ENCODE measurements at regions not wholly inside any gene's neighbourhood (a gene's known extent, or its start where the extent isn't known, plus 50 kb on each side); places are given as distances from the start of the nearest gene placed in this dataset.

GRCh38 chr16:85457366-85457765, 155.8 kb upstream of the GSE1 start:
- DNase-seq (ENCODE audit: low spot score): peak; percentile 63

GRCh38 chr16:85458968-85459367, 154.2 kb upstream of the GSE1 start:
- no peak for DNase-seq (ENCODE audit: low spot score)

- no peak for DNase-seq (ENCODE audit: low spot score)
These were observed 153.4 kb upstream of the GSE1 start for GRCh38 chr16:85459529-85460251.

GRCh38 chr16:85460252-85461021, 152.7 kb upstream of the GSE1 start:
- DNase-seq (ENCODE audit: low spot score): no peak

- DNase-seq (ENCODE audit: low spot score): no peak
These were observed 151.9 kb upstream of the GSE1 start for GRCh38 chr16:85461022-85461813.

GRCh38 chr16:85461814-85462713, 151.1 kb upstream of the GSE1 start:
- peak; percentile 30 for DNase-seq (ENCODE audit: low spot score)

- no peak for DNase-seq (ENCODE audit: low spot score)
These were observed 150.2 kb upstream of the GSE1 start for GRCh38 chr16:85462714-85463611.

- no peak for DNase-seq (ENCODE audit: low spot score)
These were observed 149.3 kb upstream of the GSE1 start for GRCh38 chr16:85463672-85464382.

- no peak for DNase-seq (ENCODE audit: low spot score)
These were observed 148.5 kb upstream of the GSE1 start for GRCh38 chr16:85464383-85465305.

- peak; percentile 49 for DNase-seq (ENCODE audit: low spot score)
These were observed 147.5 kb upstream of the GSE1 start for GRCh38 chr16:85465328-85466303.

- DNase-seq (ENCODE audit: low spot score): no peak
These were observed 146.8 kb upstream of the GSE1 start for GRCh38 chr16:85466304-85466700.

- DNase-seq (ENCODE audit: low spot score): no peak
These were observed 146.1 kb upstream of the GSE1 start for GRCh38 chr16:85466989-85467388.

GRCh38 chr16:85469929-85470590, 143.1 kb upstream of the GSE1 start:
- DNase-seq (ENCODE audit: low spot score): no peak

- no peak for DNase-seq (ENCODE audit: low spot score)
These were observed 142.2 kb upstream of the GSE1 start for GRCh38 chr16:85470873-85471272.

GRCh38 chr16:85471469-85472431, 141.4 kb upstream of the GSE1 start:
- peak; percentile 30 for DNase-seq (ENCODE audit: low spot score)

- no peak for DNase-seq (ENCODE audit: low spot score)
These were observed 140.6 kb upstream of the GSE1 start for GRCh38 chr16:85472514-85472913.
